GM21526 (cell line): ENCODE measurements at regions not wholly inside any gene's neighbourhood (a gene's known extent, or its start where the extent isn't known, plus 50 kb on each side); places are given as distances from the start of the nearest gene placed in this dataset.
"Not testable (repeated sequence)": the region's sequence is repeated elsewhere in the genome, so short reads cannot be mapped to it uniquely, and the experiment has no call there.

ENCODE experiments used
- ATAC-seq: cut with Tn5 transposase; IDR thresholded peaks from one replicate; pipeline ENCODE4 v1.9.1; 2021; ENCODE audit warnings: moderate library complexity; ENCODE audit not compliant: unreplicated experiment, low FRiP score

DNA sequence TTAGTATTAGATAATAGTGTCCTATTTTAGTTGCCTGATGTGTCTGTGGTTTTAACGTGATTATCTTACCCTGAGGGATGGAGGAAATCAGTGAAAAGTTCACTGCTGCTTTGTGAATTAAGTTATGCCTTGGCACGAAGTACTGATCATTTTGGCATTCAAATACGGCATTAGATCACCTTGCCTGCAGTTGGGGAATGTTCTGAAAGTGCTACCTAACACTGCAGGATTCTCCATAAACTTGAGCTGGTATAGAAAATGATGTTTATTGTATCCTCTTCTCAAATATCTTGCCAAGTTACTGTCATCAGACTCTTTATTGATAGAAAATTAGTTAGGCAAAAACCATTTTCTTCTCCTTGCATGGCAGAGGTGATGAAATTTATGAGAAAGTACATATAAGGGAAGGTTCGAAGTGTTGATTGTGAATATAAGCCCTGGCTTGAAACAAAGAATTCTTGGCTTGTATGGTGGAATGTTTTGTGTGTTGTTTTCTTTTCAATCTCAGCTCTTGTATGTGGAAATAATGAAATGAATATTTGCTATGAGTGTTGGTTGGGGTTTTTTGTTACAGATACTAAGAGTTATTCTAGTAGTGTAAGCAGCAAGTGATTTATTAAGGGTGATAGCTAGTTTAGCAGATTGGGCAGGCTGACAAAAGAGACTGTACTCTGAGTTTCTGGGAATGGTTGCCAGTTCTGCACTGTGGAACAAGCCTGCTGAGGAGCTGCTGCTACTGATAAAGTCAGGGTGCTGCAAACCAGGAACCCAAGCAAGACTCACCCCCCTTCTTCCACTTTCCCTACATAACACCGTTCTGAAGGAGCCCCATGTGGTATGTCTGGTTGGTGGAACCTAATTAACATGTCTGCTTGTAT is 448.3 kb downstream of the PCNX1 start:
- no peak for ATAC-seq

GRCh38 chr14:71358209-71358931 is 451.1 kb downstream of the PCNX1 start:
- ATAC-seq: no peak

DNA sequence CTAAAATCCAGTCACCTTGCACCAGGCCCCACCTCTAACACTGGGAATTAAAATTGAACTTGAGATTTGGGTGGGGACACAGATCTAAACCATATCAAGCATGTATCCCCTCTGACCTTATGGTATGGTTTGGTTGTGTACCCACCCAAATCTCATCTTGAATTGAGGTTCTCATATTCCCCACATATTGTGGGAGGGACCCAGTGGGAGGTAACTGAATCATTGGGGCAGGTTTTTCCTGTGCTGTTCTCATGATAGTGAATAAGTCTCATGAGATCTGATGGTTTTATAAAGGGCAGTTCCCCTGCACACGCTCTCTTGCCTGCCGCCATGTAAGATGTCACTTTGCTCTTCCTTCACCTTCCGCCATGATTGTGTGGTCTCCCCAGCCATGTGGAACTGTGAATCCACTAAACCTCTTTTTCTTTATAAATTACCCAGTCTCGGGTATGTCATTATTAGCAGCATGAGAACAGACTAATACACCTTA is 451.7 kb downstream of the PCNX1 start:
- not testable (repeated sequence) for ATAC-seq

- ATAC-seq: no peak
These were observed 452.6 kb downstream of the PCNX1 start for GRCh38 chr14:71359823-71360222.

DNA sequence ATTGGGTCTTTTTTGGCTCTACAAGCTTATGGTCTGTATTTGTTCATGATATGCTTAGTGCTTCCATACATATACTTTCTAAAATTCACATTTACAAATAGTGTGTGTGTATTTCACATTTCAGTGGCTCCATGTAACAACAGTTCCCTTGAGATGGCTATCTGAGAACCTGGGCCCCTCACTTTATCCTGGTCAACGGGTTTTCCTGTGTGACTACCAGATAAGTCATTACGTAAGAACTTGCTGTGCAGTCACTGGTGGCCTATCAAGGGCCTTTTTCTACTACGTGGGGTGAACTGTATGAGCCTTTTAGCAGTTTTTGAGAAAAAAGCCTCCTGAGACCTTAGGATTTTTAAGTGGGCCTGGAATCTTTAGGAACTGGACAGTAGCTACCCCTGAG is 454.1 kb downstream of the PCNX1 start:
- ATAC-seq: no peak

GRCh38 chr14:71361874-71362273 is 454.6 kb downstream of the PCNX1 start:
- no peak for ATAC-seq

DNA sequence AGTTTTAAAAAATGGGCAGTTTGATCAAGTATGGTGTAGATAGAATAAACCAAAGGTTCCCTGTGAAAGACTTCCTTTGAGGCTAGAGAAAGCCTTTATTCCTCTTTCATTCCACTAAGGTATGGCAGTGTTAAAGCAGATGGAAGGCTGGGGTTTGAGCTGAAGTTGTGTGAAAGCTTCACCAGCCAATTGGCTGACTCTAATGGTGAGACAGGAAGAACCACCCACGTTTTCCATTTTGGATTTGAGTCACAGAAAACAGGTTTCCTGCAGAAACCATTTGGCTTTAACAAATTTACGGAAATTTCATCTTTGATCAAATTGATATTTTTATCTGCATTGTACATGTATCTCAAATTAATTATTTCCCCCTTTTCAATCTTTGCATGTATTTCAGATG is 455.0 kb downstream of the PCNX1 start:
- no peak for ATAC-seq

- ATAC-seq: no peak
These were observed 455.8 kb downstream of the PCNX1 start for GRCh38 chr14:71362920-71363584.

- ATAC-seq: no peak
These were observed 457.0 kb downstream of the PCNX1 start for GRCh38 chr14:71363946-71364925.

GRCh38 chr14:71365361-71365760 is 458.1 kb downstream of the PCNX1 start:
- no peak for ATAC-seq

DNA sequence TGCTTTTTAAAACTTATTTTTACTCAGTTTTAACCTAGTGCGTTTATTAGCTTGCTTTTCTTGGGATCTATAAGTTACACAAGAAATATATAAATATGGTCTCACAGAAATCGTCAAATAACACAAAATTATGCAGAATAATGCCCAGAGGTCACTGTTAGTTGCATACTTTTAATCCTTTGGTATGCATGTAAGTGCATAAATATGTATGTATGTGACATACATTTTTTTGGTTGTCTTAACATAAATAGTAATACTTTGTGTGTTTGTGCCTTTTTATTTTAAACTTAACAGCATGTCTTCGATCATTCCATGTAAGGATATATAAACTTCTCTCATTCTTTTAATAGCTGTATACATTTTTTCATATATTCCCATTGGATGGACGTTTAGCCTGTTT is 459.6 kb downstream of the PCNX1 start:
- ATAC-seq: no peak

DNA sequence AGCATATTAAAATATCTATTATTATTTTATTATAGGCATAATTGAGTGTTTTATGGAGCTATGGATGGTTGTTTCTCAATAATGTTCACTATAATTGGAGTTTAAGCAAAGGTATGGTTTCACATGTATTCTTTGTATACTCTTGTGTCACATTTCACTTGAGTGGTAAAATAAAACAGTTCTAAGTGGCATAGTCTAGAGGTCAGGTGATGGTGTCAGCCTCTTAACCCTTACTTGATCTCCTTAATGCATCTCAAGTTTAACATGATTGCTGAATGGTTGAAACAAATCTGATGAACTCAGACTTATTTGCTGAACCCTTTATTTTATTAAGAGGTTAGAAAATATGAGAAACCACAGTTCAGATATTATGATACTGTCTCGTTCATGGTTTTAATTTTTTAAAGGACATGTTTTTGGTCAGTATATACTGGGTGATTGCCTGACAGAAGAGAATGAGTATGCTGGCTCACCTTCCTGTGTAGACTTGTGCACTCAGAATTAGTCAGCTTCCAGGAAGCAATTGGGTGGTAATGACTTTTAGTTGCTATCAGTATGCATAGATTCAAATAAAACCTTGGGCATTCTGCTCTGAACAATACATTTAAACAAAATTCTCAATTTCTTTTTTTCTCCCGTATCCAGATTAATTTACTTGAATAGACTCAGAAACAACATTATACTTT is 464.6 kb downstream of the PCNX1 start:
- ATAC-seq: no peak

DNA sequence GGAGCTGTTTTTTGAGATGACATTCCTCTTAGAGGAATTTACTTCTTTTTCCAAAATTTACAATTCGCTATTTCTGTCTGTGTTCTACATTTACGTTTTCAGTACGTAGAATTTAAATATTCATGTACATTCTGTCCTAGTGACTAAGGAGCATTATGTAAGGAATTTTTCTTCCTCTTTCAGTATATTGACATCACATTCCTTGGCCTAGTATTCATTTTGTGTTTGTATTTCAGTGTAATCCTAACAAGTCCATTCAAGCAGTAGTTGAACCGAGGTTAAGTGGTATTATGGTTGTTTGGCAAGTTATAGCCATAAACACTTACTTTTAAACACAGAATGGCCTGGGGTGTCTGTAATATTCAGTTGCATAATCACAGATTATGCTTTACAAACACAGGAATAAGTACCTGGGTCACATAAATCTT is 465.2 kb downstream of the PCNX1 start:
- ATAC-seq: no peak

DNA sequence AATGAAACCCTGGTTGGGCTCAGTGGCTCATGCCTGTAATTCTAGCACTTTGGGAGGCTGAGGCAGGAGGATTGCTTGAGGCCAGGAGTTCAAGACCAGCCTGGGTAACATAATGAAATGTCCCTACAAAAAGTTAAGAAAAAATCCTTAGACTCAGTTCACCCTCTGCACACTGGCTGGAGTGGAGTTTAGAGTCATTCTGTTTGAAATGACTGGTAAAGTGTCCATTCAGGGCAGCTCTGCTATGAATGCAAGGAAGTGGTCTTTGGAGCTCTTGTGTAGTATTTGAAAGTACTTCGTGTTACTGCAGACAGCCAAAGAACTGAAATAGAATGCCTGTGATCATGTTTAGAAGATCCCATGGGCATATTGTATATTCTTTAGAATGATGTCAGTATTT is 466.5 kb downstream of the PCNX1 start:
- no peak for ATAC-seq

GRCh38 chr14:71374989-71375388 is 467.7 kb downstream of the PCNX1 start:
- no peak for ATAC-seq

- ATAC-seq: no peak
These were observed 469.8 kb downstream of the PCNX1 start for GRCh38 chr14:71377099-71377498.

DNA sequence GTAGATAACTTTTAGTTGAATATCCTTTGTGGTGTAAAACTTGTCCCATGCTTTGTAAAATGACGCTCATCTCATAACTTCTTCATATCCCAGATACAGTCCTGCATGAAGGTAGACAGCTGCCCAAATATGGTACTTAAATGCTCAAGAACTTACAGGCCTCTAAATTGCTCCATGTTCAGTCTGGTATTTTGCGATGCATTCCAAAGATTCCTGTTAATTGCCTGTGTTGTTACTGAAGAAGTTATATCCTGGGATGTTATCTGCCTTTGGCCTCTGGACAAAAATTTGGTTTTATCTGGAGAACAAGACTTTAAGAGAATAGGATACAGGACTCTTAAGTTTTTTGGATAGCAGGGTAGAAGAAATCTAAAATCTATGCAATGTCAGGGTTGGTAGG is 473.0 kb downstream of the PCNX1 start:
- no peak for ATAC-seq

GRCh38 chr14:71381814-71382213 is 474.6 kb downstream of the PCNX1 start:
- no peak for ATAC-seq

DNA sequence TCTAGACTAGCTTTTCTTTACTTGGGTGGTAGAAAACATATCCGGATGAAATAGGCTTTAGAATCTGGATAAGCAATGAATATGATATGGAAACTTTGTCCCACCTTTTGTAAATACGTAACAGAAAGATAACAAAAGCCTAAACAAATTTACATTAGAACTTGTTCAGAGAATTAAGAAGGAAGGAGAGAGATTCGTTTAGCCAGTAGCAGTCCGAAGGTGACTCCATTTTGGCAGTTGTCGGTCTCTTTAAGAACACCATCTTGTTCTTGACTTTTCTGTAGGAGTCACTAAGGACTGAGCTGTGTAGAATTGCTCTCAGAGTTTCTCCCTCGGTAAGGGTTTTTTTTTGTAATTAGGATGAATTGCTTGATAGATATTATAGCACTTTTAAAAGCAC is 475.1 kb downstream of the PCNX1 start:
- ATAC-seq: no peak
